Naive thymus-derived CD8-positive, alpha-beta T cell (primary cell): ENCODE measurements at regions not wholly inside any gene's neighbourhood (a gene's known extent, or its start where the extent isn't known, plus 50 kb on each side); places are given as distances from the start of the nearest gene placed in this dataset.
A peak's percentile ranks its signal among the peaks of the same experiment; 100 is the strongest.
"Not testable (repeated sequence)": the region's sequence is repeated elsewhere in the genome, so short reads cannot be mapped to it uniquely, and the experiment has no call there.

Source experiments
- ATAC-seq, 2 donors: fragments of 150-1000 bp; cut with Tn5 transposase in 1 of 2; sonication (Bioruptor Pico), chemical (Tn5 transposase) in 1 of 2; 1 replicate in 1 of 2; 2 replicates in 1 of 2; pipeline ENCODE4 v1.10.0; 2021; ENCODE audit warnings: mild to moderate bottlenecking in 2 of 2, moderate library complexity in 2 of 2
- POLR2A ChIA-PET: fragments of 350-600 bp; sonication (Branson Sonifier 250); formaldehyde crosslinking; loops from one replicate; lab custom pipeline; 2021; ENCODE audit warnings: antibody characterized with exemption; lab: Charles Lee
- DNase-seq, 10 donors: peaks; one replicate each; pipeline versions ENCODE4 v3.0.0 to v3.0.0-alpha.2; 2020 to 2022
- H3K27ac Mint-ChIP-seq, 10 donors: one replicate each; pipeline ENCODE4 v1.8.0; 2020 to 2022; ENCODE audit warnings: mild to moderate bottlenecking in 10 of 10, mixed read lengths in 10 of 10, moderate library complexity in 4 of 10, inconsistent platforms in 1 of 10
- H3K27me3 Mint-ChIP-seq, 5 donors: one replicate each; pipeline ENCODE4 v1.8.0; 2021 to 2022; ENCODE audit warnings: mixed read lengths in 5 of 5
- H3K36me3 Mint-ChIP-seq, 3 donors: one replicate each; pipeline ENCODE4 v1.8.0; 2020 to 2022; ENCODE audit warnings: mixed read lengths in 3 of 3, mild to moderate bottlenecking in 2 of 3, inconsistent platforms in 1 of 3
- H3K4me1 Mint-ChIP-seq, 4 donors: one replicate each; pipeline ENCODE4 v1.8.0; 2021 to 2022; ENCODE audit warnings: mixed read lengths in 4 of 4
- H3K4me3 Mint-ChIP-seq, 10 donors: one replicate each; pipeline ENCODE4 v1.8.0; 2020 to 2022; ENCODE audit warnings: mild to moderate bottlenecking in 10 of 10, mixed read lengths in 10 of 10, moderate library complexity in 6 of 10, inconsistent platforms in 1 of 10
- H3K9me3 Mint-ChIP-seq, 9 donors: one replicate each; pipeline ENCODE4 v1.8.0; 2020 to 2022; ENCODE audit warnings: mixed read lengths in 9 of 9, mild to moderate bottlenecking in 3 of 9, inconsistent platforms in 1 of 9, moderate library complexity in 1 of 9

DNA sequence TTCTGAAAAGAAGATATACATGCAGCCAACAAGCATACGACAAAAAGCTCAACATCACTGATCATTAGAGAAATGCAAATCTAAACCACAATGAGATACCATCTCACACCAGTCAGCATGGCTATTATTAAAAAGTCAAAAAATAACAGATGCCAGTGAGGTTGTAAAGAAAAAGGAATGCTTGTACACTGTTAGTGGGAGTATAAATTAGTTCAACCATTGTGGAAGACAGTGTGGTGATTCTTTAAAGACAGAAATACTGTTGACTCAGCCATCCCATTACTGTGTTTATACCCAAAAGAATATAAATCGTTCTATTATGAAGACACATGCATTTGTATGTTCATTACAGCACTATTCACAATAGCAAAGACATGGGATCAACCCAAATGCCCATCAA is 221.1 kb upstream of the GADL1 start:
- H3K27ac Mint-ChIP-seq, H3K27me3 Mint-ChIP-seq, H3K4me3 Mint-ChIP-seq, ATAC-seq, H3K36me3 Mint-ChIP-seq, H3K4me1 Mint-ChIP-seq, DNase-seq, POLR2A ChIA-PET: not testable (repeated sequence)
- peaks cover 0 to 17% (median 3%) of the 10 kb centered on the region in 9 donors for H3K9me3 Mint-ChIP-seq

DNA sequence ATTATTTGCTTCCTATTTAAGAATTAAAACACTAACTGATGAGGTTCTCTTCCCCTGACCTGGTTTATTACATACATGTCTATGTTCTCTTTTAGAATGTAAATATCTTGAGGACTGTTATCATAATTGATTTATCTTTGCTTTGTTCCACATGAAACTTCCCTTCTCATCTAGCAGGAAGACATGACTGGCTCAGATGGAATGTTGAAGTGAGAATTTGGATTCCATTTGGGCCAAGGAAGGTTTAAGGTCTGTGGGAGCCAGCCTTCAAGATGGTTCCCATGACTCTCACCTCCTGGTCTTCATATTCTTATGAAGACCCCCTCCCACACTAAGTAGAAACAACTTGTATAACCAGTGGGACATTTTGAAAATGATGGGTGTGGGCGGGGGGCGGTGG is 222.2 kb upstream of the GADL1 start:
- no peaks in the 10 kb centered on the region for H3K27me3 Mint-ChIP-seq
- H3K36me3 Mint-ChIP-seq, result peaks cover 0 to 6% (median 2%) of the 10 kb centered on the region in 3 donors
- DNase-seq (no peak), ATAC-seq (no peak)
- no peaks in the 10 kb centered on the region for H3K4me1 Mint-ChIP-seq
- POLR2A ChIA-PET, result no interaction called here
- no peak overlapping the region for H3K27ac Mint-ChIP-seq
- H3K4me3 Mint-ChIP-seq, result no peak overlapping the region
- peaks cover 0 to 17% (median 3%) of the 10 kb centered on the region in 9 donors for H3K9me3 Mint-ChIP-seq

GRCh38 chr3:31117854-31118253 is 223.4 kb upstream of the GADL1 start:
- H3K27me3 Mint-ChIP-seq, result no peaks in the 10 kb centered on the region
- peaks cover 0 to 6% (median 2%) of the 10 kb centered on the region in 3 donors for H3K36me3 Mint-ChIP-seq
- H3K4me1 Mint-ChIP-seq, result no peaks in the 10 kb centered on the region
- ATAC-seq (no peak), DNase-seq (no peak)
- POLR2A ChIA-PET, result interaction anchor here (0.6 kb wide), 1 partner anchor 531 kb away, joined by 3 read pairs; no protein-coding TSS in a partner anchor
- peaks cover 0 to 17% (median 3%) of the 10 kb centered on the region in 9 donors for H3K9me3 Mint-ChIP-seq
- no peak overlapping the region for H3K4me3 Mint-ChIP-seq
- no peak overlapping the region for H3K27ac Mint-ChIP-seq

DNA sequence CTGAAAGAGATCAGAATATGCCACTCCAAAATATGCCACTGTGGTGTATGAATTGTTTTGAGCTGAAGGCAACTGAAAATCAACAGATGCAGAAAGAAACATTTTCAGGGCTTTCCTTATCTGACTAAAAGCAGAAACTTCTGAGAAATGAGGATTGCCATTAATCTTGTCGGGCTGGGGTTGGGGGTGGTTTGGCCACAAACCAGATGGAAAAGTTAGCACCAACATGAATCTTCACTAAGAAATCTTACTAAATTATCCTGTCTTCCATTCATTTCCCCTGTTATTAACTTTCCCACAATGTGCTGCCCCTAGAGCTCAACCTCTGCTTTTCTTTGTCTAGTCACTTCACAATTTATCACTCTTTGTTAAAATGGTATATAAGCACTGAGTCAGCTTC is 229.9 kb upstream of the GADL1 start:
- DNase-seq, result no peak
- H3K27ac Mint-ChIP-seq, result no peak overlapping the region
- POLR2A ChIA-PET, result no interaction called here
- H3K4me3 Mint-ChIP-seq, result no peak overlapping the region
- peaks cover 0 to 21% (median 6%) of the 10 kb centered on the region in 3 donors for H3K36me3 Mint-ChIP-seq
- ATAC-seq, result no peak
- H3K9me3 Mint-ChIP-seq, result peaks cover 5 to 24% (median 13%) of the 10 kb centered on the region in 9 donors
- peaks cover 0 to 3% (median 0%) of the 10 kb centered on the region in 4 donors for H3K4me1 Mint-ChIP-seq
- no peaks in the 10 kb centered on the region for H3K27me3 Mint-ChIP-seq

DNA sequence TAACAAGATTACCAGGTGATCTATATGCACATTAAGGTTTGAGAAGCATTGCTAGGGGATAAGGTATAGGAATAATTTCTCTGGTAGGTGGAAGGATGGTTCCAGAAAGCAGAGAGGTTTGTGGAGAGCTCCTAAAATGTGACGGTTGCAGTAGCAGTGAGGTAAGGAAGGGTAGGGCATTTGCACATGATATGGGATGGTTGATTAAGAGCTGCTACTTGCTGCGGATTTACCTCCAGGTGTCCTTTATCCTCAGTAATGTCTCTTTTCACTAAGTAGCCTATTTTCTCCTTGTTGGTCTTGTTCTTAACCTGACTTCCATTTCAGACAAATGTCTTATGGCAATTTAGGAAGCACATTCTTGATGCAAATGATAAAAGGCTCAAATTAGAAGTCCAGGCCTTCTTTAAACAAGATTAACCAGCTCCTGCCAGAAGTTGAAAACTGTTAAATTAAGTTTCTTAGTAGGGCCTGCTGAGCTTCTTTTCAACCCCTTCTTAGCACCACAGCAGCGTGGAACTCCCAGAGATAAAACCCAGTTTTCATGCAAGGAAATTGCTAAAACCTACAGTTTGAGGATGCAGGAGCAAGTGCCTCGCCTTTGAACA is 231.1 kb upstream of the GADL1 start:
- ATAC-seq, result no peak
- no peaks in the 10 kb centered on the region for H3K27me3 Mint-ChIP-seq
- peaks cover 0 to 3% (median 0%) of the 10 kb centered on the region in 4 donors for H3K4me1 Mint-ChIP-seq
- H3K27ac Mint-ChIP-seq, result no peak overlapping the region
- POLR2A ChIA-PET, result no interaction called here
- H3K4me3 Mint-ChIP-seq, result no peak overlapping the region
- DNase-seq, result no peak
- peaks cover 3 to 23% (median 12%) of the 10 kb centered on the region in 9 donors for H3K9me3 Mint-ChIP-seq
- peaks cover 0 to 21% (median 6%) of the 10 kb centered on the region in 3 donors for H3K36me3 Mint-ChIP-seq

DNA sequence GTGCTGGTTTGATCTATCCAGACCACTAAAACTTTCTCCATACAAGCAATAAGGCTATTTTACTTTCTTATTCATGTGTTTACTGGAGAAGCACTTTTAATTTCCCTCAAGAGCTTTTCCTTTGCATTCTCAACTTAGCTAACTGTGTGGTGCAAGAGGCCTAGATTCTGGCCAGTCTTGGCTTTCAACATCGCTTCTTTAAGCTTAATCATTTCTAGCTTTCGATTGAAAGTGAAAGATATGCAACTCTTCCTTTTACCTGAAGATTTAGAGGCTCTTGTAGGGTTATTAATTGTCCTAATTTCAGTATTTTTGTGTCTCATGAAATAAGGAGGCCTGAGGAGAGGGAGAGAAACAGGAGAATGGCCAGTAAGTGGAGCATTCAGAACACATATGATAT is 234.8 kb upstream of the GADL1 start:
- Mint-ChIP-seq H3K4me3 (no peak overlapping the region), H3K36me3 (peaks cover 0 to 12% (median 0%) of the 10 kb centered on the region in 3 donors), H3K4me1 (peaks cover 0 to 1% (median 0%) of the 10 kb centered on the region in 4 donors), H3K9me3 (peaks cover 2 to 12% (median 6%) of the 10 kb centered on the region in 9 donors), H3K27me3 (no peaks in the 10 kb centered on the region), H3K27ac (no peak overlapping the region)
- ATAC-seq (no peak), DNase-seq (no peak)
- POLR2A ChIA-PET, result no interaction called here

DNA sequence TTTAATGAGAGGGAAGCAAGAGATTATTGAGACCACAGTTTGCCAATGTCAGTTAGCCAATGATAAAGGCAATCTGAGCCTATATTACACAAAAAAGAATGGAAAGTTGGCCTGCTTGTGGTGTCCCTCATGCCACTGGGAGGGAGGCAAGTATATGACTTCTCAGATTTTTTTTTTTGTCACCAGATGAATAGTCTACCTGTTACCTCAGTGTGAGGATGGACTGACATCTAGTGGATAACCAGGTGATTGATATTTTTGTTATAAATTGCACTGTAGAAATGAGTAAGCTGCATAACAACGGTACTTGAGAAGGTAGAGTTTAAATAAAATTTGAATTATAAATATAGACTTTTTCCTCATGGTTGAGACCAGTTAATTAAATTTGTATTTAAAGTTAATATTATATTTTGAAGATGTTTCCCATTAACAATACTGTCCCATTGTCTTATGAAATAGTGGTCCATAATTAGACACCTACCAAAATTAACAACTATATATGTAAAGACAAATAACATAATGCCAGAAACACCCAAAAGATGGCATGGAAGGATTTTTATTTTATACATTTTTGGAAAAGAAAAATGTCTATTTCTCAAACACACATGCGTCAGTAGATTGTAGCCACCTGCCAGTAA is 237.8 kb upstream of the GADL1 start:
- no peak overlapping the region for H3K4me3 Mint-ChIP-seq
- no peak overlapping the region for H3K27ac Mint-ChIP-seq
- H3K9me3 Mint-ChIP-seq, result no peaks in the 10 kb centered on the region
- no peaks in the 10 kb centered on the region for H3K36me3 Mint-ChIP-seq
- ATAC-seq, result peak in 1 of 2 donors; percentile 53
- no peaks in the 10 kb centered on the region for H3K27me3 Mint-ChIP-seq
- H3K4me1 Mint-ChIP-seq, result peaks cover 0 to 1% (median 0%) of the 10 kb centered on the region in 4 donors
- peak in 4 of 10 donors; percentile 1 to 49 (median 32) for DNase-seq
- POLR2A ChIA-PET, result no interaction called here

GRCh38 chr3:31133541-31133940 is 239.1 kb upstream of the GADL1 start:
- Mint-ChIP-seq H3K36me3 (no peaks in the 10 kb centered on the region), H3K4me3 (no peak overlapping the region), H3K4me1 (peaks cover 0 to 1% (median 0%) of the 10 kb centered on the region in 4 donors), H3K27me3 (no peaks in the 10 kb centered on the region), H3K27ac (peak overlapping the region in 1 of 10 donors; percentile 11), H3K9me3 (no peaks in the 10 kb centered on the region)
- ATAC-seq (no peak), DNase-seq (no peak)
- POLR2A ChIA-PET, result no interaction called here

DNA sequence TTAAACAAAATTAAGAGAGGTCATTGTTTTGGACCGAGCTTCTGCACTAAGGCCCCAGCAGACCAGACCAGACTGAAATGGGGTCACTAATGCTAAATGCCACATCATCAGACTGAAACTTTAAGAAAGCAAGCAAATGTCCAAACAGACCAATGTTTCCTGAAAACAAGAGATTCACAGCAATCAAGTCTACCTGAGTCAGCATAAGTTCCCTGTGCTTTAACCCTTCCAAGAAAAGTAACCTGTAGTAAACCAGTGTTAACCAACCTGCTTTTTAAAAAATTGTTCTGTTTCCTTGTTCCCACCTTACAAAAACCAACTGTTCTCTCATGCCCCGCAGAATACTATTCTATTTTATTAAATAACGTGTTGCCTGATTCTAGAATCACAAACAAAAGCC is 241.1 kb upstream of the GADL1 start:
- Mint-ChIP-seq H3K4me3 (no peak overlapping the region), H3K27ac (no peak overlapping the region), H3K27me3 (no peaks in the 10 kb centered on the region), H3K36me3 (no peaks in the 10 kb centered on the region), H3K9me3 (no peaks in the 10 kb centered on the region), H3K4me1 (no peaks in the 10 kb centered on the region)
- ATAC-seq, result no peak
- POLR2A ChIA-PET, result no interaction called here
- no peak for DNase-seq

GRCh38 chr3:31137718-31138465 is 243.4 kb upstream of the GADL1 start:
- H3K4me1 Mint-ChIP-seq, result no peaks in the 10 kb centered on the region
- no peaks in the 10 kb centered on the region for H3K9me3 Mint-ChIP-seq
- no peak overlapping the region for H3K4me3 Mint-ChIP-seq
- DNase-seq (no peak), ATAC-seq (no peak)
- no peaks in the 10 kb centered on the region for H3K27me3 Mint-ChIP-seq
- no peaks in the 10 kb centered on the region for H3K36me3 Mint-ChIP-seq
- no peak overlapping the region for H3K27ac Mint-ChIP-seq
- POLR2A ChIA-PET, result no interaction called here

GRCh38 chr3:31140470-31140869 is 246.0 kb upstream of the GADL1 start:
- no peak overlapping the region for H3K27ac Mint-ChIP-seq

GRCh38 chr3:31142139-31142538 is 247.7 kb upstream of the GADL1 start:
- POLR2A ChIA-PET, result no interaction called here
- Mint-ChIP-seq H3K27me3 (no peaks in the 10 kb centered on the region), H3K4me3 (no peak overlapping the region), H3K4me1 (no peaks in the 10 kb centered on the region), H3K9me3 (peaks cover 0 to 10% (median 5%) of the 10 kb centered on the region in 9 donors), H3K27ac (peak overlapping the region in 2 of 10 donors; percentile 5 to 6), H3K36me3 (peaks cover 0 to 7% (median 2%) of the 10 kb centered on the region in 3 donors)
- DNase-seq (no peak), ATAC-seq (no peak)

More at GRCh38 chr3:31140470-31140869, 246.0 kb upstream of the GADL1 start:
- DNase-seq, result no peak
- no peak overlapping the region for H3K4me3 Mint-ChIP-seq
- H3K36me3 Mint-ChIP-seq, result no peaks in the 10 kb centered on the region
- ATAC-seq, result no peak
- POLR2A ChIA-PET, result no interaction called here
- H3K4me1 Mint-ChIP-seq, result no peaks in the 10 kb centered on the region
- H3K27me3 Mint-ChIP-seq, result no peaks in the 10 kb centered on the region
- H3K9me3 Mint-ChIP-seq, result no peaks in the 10 kb centered on the region

DNA sequence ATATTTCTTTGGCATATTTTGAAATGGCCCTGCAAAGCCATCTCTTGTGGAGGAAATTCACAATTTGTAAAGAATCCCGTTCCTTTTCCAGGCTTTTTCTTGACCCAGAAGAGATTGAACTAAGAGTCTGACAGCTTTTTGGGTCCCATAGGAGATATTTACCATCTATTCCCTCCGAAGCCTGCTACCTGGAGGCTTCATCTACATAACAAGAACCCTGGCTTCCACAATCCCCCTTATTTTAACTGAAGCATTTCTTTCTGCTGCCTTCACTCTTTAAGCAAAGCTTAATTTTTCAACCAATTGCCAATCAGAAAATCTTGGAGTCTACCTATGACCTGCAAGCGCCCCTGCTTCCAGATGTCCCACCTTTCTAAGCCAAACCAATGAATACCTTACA is 248.1 kb upstream of the GADL1 start:
- Mint-ChIP-seq H3K27ac (no peak overlapping the region), H3K4me1 (no peaks in the 10 kb centered on the region), H3K4me3 (no peak overlapping the region), H3K9me3 (peaks cover 0 to 12% (median 5%) of the 10 kb centered on the region in 9 donors), H3K36me3 (peaks cover 0 to 7% (median 5%) of the 10 kb centered on the region in 3 donors), H3K27me3 (no peaks in the 10 kb centered on the region)
- POLR2A ChIA-PET, result no interaction called here
- ATAC-seq (no peak), DNase-seq (no peak)
